Ovary (tissue), 7 donors: ENCODE measurements at regions not wholly inside any gene's neighbourhood (a gene's known extent, or its start where the extent isn't known, plus 50 kb on each side); places are given as distances from the start of the nearest gene placed in this dataset.

ENCODE experiments used
- DNase-seq, 5 donors: peaks; one replicate each; pipeline ENCODE4 v3.0.0-alpha.2; 2019 to 2020
- H3K27ac ChIP-seq, 2 donors: fragments of 200-600 bp; one replicate each; pipeline versions ENCODE4 v1.5.1 to v1.8.0; 2019 to 2022
- H3K27me3 ChIP-seq: fragments of 200-600 bp; one replicate; pipeline ENCODE4 v1.8.0; 2022
- H3K36me3 ChIP-seq: fragments of 200-600 bp; sonication (generic); one replicate; pipeline ENCODE4 v1.5.1; 2019
- H3K4me1 ChIP-seq: one replicate; pipeline ENCODE4 v1.8.1; 2013; ENCODE audit warnings: mild to moderate bottlenecking, moderate library complexity; ENCODE audit not compliant: insufficient read depth
- H3K4me3 ChIP-seq: fragments of 200-600 bp; sonication (generic); one replicate; pipeline ENCODE4 v1.5.1; 2017
- H3K9me3 ChIP-seq, 2 donors: fragments of 200-600 bp in 1 of 2; sonication (generic) in 1 of 2; one replicate each; pipeline versions ENCODE4 v1.5.1 to v1.8.1; 2013 to 2019; ENCODE audit warnings: mild to moderate bottlenecking in 1 of 2, moderate library complexity in 1 of 2
- CTCF ChIP-seq, 3 donors: fragments of 450-650 bp in 2 of 3; fragments of 200-600 bp in 1 of 3; IDR thresholded peaks; one replicate each; pipeline versions ENCODE4 v1.5.1 to v1.8.0; 2016 to 2022; ENCODE audit warnings: antibody characterized with exemption in 3 of 3, mild to moderate bottlenecking in 1 of 3
- EP300 ChIP-seq: sonication (generic); formaldehyde crosslinking; IDR thresholded peaks from one replicate; pipeline ENCODE4 v1.6.1; 2017; ENCODE audit warnings: antibody characterized with exemption
- POLR2A ChIP-seq: fragments of 450-650 bp; IDR thresholded peaks from one replicate; pipeline ENCODE4 v1.6.1; 2017; ENCODE audit warnings: antibody characterized with exemption, mild to moderate bottlenecking, moderate library complexity
- WGBS, 3 donors: extraction: QIAGEN DNeasy Blood & Tissue Kit in 1 of 3; methylation state at CpG; one replicate each; pipeline versions ENCODE4 v1.1.5 to v1.1.7; 2013 to 2017; 5-methylcytosine and 5-hydroxymethylcytosine counted together
- intact Hi-C, 4 donors: fragments of 100-400 bp; cut with DNase I; formaldehyde crosslinking; loops; one replicate each; pipeline versions ENCODE4 v1.11.0 to v1.15.1; 2022 to 2023
- donor health status: DM: no; HTN: no; CAD: no; lungs with moderate emphysema.
- donor health status: DM: no; HTN: no; CAD: no.
- donor health status: Bipolar disorder and iron deficiency.
- donor health status: DM: no; HTN: no; CAD: no.
- donor health status: DM: yes; HTN: yes; CAD: no.

- H3K36me3 ChIP-seq = no peaks in the 10 kb centered on the region
- WGBS, 3 donors = 81 to 85% (median 82%) methylated on average over 6 of the region's 6 CpGs
- no peaks in the 10 kb centered on the region for H3K4me1 ChIP-seq
- no peak overlapping the region for H3K4me3 ChIP-seq
- no peaks in the 10 kb centered on the region for H3K9me3 ChIP-seq
- H3K27me3 ChIP-seq = no peaks in the 10 kb centered on the region
- no peak for DNase-seq
- intact Hi-C loops = no loop called here
- TF ChIP-seq POLR2A (no peak), EP300 (no peak), CTCF (IDR thresholded peaks at IDR 0.05) (no peak)
- no peak overlapping the region for H3K27ac ChIP-seq
These were observed 750.3 kb upstream of the KCND2 start for GRCh38 chr7:119522698-119523097.

DNA sequence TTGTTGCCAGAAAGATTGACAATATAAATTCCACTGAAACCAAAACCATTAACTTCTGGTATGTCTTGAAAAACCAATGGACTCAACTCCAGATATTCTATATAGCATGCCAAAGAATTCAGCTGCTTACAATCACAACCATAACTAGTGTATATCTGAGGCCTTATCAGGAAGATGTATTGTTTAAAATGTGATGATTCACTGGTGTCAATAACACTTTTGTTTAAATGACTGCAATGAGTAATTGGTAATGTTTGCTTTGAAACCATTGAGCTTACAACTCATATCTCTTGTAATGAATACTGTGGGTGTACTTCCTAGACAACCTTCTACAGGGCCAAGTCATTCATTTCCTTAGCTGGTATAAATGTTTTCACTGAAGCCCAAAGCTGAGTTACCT lies 727.9 kb upstream of the KCND2 start:
- Histone ChIP-seq H3K36me3 (no peaks in the 10 kb centered on the region), H3K27me3 (no peaks in the 10 kb centered on the region), H3K9me3 (no peaks in the 10 kb centered on the region), H3K27ac (no peak overlapping the region), H3K4me1 (no peaks in the 10 kb centered on the region), H3K4me3 (no peak overlapping the region)
- intact Hi-C loops = no loop called here
- DNase-seq = no peak
- no peak for TF ChIP-seq EP300
- no peak for TF ChIP-seq CTCF (IDR thresholded peaks at IDR 0.05)
- TF ChIP-seq POLR2A = no peak

DNA sequence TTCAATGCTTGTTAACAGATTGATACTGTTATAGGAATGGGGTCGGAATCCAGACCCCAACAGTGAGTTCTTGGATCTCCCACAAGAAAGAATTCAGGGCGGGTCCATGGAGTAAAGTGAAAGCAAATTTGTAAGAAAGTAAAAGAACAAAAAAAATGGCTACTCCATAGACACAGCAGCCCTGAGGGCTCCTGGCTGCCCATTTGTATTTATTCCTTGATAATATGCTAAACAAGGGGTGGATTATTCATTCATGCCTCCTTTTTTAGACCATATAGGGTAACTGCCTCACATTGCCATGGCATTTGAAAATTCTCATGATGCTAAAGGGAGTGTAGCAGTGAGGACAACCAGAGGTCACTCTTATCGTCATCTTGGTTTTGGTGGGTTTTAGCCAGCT lies 717.2 kb upstream of the KCND2 start:
- WGBS, 3 donors = 60 to 76% (median 72%) methylated on average over 3 of the region's 3 CpGs
- Histone ChIP-seq H3K4me1 (no peaks in the 10 kb centered on the region), H3K4me3 (no peak overlapping the region), H3K36me3 (no peaks in the 10 kb centered on the region), H3K27ac (no peak overlapping the region), H3K9me3 (no peaks in the 10 kb centered on the region), H3K27me3 (no peaks in the 10 kb centered on the region)
- intact Hi-C loops = no loop called here
- DNase-seq = no peak
- TF ChIP-seq CTCF (IDR thresholded peaks at IDR 0.05) (no peak), EP300 (no peak), POLR2A (no peak)

GRCh38 chr7:119556436-119556835 lies 716.5 kb upstream of the KCND2 start:
- intact Hi-C loops = no loop called here
- Histone ChIP-seq H3K4me3 (no peak overlapping the region), H3K4me1 (no peaks in the 10 kb centered on the region), H3K36me3 (no peaks in the 10 kb centered on the region), H3K27ac (no peak overlapping the region), H3K9me3 (no peaks in the 10 kb centered on the region), H3K27me3 (no peaks in the 10 kb centered on the region)
- no peak for DNase-seq
- WGBS, 3 donors = 64 to 84% (median 81%) methylated on average over 2 of the region's 2 CpGs
- TF ChIP-seq EP300 (no peak), CTCF (IDR thresholded peaks at IDR 0.05) (no peak), POLR2A (no peak)

GRCh38 chr7:119561751-119562150 lies 711.2 kb upstream of the KCND2 start:
- WGBS, 3 donors = 78 to 85% (median 85%) methylated on average over 2 of the region's 2 CpGs
- no peaks in the 10 kb centered on the region for H3K27me3 ChIP-seq
- no peak overlapping the region for H3K4me3 ChIP-seq
- no peak for DNase-seq
- no peak for TF ChIP-seq POLR2A
- TF ChIP-seq CTCF (IDR thresholded peaks at IDR 0.05) = no peak
- H3K4me1 ChIP-seq = no peaks in the 10 kb centered on the region
- no peaks in the 10 kb centered on the region for H3K36me3 ChIP-seq
- H3K9me3 ChIP-seq = no peaks in the 10 kb centered on the region
- H3K27ac ChIP-seq = no peak overlapping the region
- intact Hi-C loops = no loop called here
